ENCODE measurements at regions not wholly inside any gene's neighbourhood (a gene's known extent, or its start where the extent isn't known, plus 50 kb on each side); places are given as distances from the start of the nearest gene placed in this dataset.
"Not testable (repeated sequence)": the region's sequence is repeated elsewhere in the genome, so short reads cannot be mapped to it uniquely, and the experiment has no call there.

- DNase-seq, result no peak
Observed at GRCh38 chr7:26065652-26066051, 86.3 kb upstream of the NFE2L3 start.

GRCh38 chr7:26066736-26067135, 85.3 kb upstream of the NFE2L3 start:
- no peak for DNase-seq

GRCh38 chr7:26070290-26070689, 81.7 kb upstream of the NFE2L3 start:
- no peak for DNase-seq

- DNase-seq, result no peak
Observed at GRCh38 chr7:26071622-26072456, 80.2 kb upstream of the NFE2L3 start.

- no peak for DNase-seq
Observed at GRCh38 chr7:26073041-26073440, 79.0 kb upstream of the NFE2L3 start.

- no peak for DNase-seq
Observed at GRCh38 chr7:26074919-26075318, 77.1 kb upstream of the NFE2L3 start.

- no peak for DNase-seq
Observed at GRCh38 chr7:26076691-26077090, 75.3 kb upstream of the NFE2L3 start.

GRCh38 chr7:26078437-26079336, 73.3 kb upstream of the NFE2L3 start:
- DNase-seq, result peak; percentile 84

GRCh38 chr7:26081638-26082037, 70.4 kb upstream of the NFE2L3 start:
- no peak for DNase-seq

GRCh38 chr7:26083113-26083512, 68.9 kb upstream of the NFE2L3 start:
- no peak for DNase-seq

- DNase-seq, result no peak
Observed at GRCh38 chr7:26084418-26084817, 67.6 kb upstream of the NFE2L3 start.

- no peak for DNase-seq
Observed at GRCh38 chr7:26085771-26086170, 66.2 kb upstream of the NFE2L3 start.

- DNase-seq, result no peak
Observed at GRCh38 chr7:26087321-26088091, 64.5 kb upstream of the NFE2L3 start.

GRCh38 chr7:26089469-26089868, 62.5 kb upstream of the NFE2L3 start:
- DNase-seq, result not testable (repeated sequence)

GRCh38 chr7:26090927-26091519, 61.0 kb upstream of the NFE2L3 start:
- no peak for DNase-seq

GRCh38 chr7:26091933-26092332, 60.1 kb upstream of the NFE2L3 start:
- no peak for DNase-seq

- DNase-seq, result no peak
Observed at GRCh38 chr7:26093023-26093422, 59.0 kb upstream of the NFE2L3 start.

GRCh38 chr7:26096136-26096535, 55.9 kb upstream of the NFE2L3 start:
- DNase-seq, result no peak

GRCh38 chr7:26097837-26098668, 53.9 kb upstream of the NFE2L3 start:
- DNase-seq, result no peak

GRCh38 chr7:26099236-26099635, 52.8 kb upstream of the NFE2L3 start:
- no peak for DNase-seq

- DNase-seq, result no peak
Observed at GRCh38 chr7:26100406-26101339, 51.3 kb upstream of the NFE2L3 start.
